DOHH2 (cell line): ENCODE measurements at regions not wholly inside any gene's neighbourhood (a gene's known extent, or its start where the extent isn't known, plus 50 kb on each side); places are given as distances from the start of the nearest gene placed in this dataset.

Experiments used
- EZH2phosphoT487 ChIP-seq: fragments of 200-600 bp; sonication (generic); IDR thresholded peaks from 2 replicates; pipeline ENCODE4 v1.6.1; 2017; ENCODE audit warnings: borderline replicate concordance, mild to moderate bottlenecking, antibody characterized with exemption, low read length, moderate library complexity, mixed read lengths
- TF ChIP-seq, protein P1 (sequence below): fragments of 200-600 bp; sonication (generic); IDR thresholded peaks from one replicate; pipeline ENCODE4 v1.5.1; 2014; ENCODE audit warnings: antibody characterized with exemption, mild to moderate bottlenecking, low read depth, low read length; ENCODE audit not compliant: poor library complexity, severe bottlenecking

DNA sequence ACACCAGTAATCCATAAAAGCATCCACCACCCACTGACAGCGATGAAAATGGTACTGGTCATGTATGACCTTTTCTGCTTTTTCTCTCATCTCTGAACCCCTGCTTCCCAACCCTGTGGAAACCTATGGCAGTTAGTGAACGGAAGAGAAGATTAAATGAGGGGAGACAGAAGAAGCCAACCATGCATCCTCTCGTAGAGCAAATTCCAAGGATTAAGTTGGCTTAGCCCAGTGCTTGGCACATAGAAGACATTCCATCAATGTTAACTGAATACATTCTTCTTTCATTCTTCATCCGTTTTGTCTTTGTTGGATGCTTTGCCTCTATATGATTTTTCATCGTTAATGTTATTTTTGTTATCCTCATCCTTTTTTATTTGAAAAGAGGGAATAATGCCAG lies 339.7 kb upstream of the FLRT2 start:
- TF ChIP-seq, protein P1, sequence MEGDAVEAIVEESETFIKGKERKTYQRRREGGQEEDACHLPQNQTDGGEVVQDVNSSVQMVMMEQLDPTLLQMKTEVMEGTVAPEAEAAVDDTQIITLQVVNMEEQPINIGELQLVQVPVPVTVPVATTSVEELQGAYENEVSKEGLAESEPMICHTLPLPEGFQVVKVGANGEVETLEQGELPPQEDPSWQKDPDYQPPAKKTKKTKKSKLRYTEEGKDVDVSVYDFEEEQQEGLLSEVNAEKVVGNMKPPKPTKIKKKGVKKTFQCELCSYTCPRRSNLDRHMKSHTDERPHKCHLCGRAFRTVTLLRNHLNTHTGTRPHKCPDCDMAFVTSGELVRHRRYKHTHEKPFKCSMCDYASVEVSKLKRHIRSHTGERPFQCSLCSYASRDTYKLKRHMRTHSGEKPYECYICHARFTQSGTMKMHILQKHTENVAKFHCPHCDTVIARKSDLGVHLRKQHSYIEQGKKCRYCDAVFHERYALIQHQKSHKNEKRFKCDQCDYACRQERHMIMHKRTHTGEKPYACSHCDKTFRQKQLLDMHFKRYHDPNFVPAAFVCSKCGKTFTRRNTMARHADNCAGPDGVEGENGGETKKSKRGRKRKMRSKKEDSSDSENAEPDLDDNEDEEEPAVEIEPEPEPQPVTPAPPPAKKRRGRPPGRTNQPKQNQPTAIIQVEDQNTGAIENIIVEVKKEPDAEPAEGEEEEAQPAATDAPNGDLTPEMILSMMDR, result no peak
- TF ChIP-seq EZH2phosphoT487, result no peak
